Colonic mucosa (tissue), 4 donors: ENCODE measurements at regions not wholly inside any gene's neighbourhood (a gene's known extent, or its start where the extent isn't known, plus 50 kb on each side); places are given as distances from the start of the nearest gene placed in this dataset.

ENCODE experiments used
- DNase-seq: peaks from one replicate; pipeline ENCODE4 v3.0.0-alpha.2; 2020
- H3K27ac ChIP-seq: fragments of 200-600 bp; one replicate; pipeline ENCODE4 v1.8.0; 2021
- H3K27me3 ChIP-seq: fragments of 200-600 bp; one replicate; pipeline ENCODE4 v1.8.0; 2021
- H3K36me3 ChIP-seq: fragments of 200-600 bp; one replicate; pipeline ENCODE4 v1.8.0; 2021
- H3K4me1 ChIP-seq: fragments of 200-600 bp; one replicate; pipeline ENCODE4 v1.8.0; 2021; ENCODE audit warnings: mild to moderate bottlenecking
- H3K4me3 ChIP-seq: fragments of 200-600 bp; one replicate; pipeline ENCODE4 v1.8.0; 2021
- H3K9ac ChIP-seq, 2 donors: one replicate each; pipeline ENCODE4 v1.7.0; 2013; ENCODE audit warnings: control low read depth in 2 of 2, low read depth in 2 of 2, low read length in 2 of 2
- H3K9me3 ChIP-seq: fragments of 200-600 bp; one replicate; pipeline ENCODE4 v1.8.0; 2021
- intact Hi-C: fragments of 100-400 bp; cut with DNase I; formaldehyde crosslinking; loops from one replicate; pipeline ENCODE4 v1.14.1; 2022
- TF ChIP-seq, protein P1 (sequence below): fragments of 200-600 bp; IDR thresholded peaks from one replicate; pipeline ENCODE4 v1.8.0; 2022; ENCODE audit warnings: antibody characterized with exemption, mild to moderate bottlenecking
- donor health status: healthy.
- donor health status: DM: no; HTN: no; CAD: no.
- donor health status: DM: no; HTN: no; CAD: no.

- TF ChIP-seq, protein P1, sequence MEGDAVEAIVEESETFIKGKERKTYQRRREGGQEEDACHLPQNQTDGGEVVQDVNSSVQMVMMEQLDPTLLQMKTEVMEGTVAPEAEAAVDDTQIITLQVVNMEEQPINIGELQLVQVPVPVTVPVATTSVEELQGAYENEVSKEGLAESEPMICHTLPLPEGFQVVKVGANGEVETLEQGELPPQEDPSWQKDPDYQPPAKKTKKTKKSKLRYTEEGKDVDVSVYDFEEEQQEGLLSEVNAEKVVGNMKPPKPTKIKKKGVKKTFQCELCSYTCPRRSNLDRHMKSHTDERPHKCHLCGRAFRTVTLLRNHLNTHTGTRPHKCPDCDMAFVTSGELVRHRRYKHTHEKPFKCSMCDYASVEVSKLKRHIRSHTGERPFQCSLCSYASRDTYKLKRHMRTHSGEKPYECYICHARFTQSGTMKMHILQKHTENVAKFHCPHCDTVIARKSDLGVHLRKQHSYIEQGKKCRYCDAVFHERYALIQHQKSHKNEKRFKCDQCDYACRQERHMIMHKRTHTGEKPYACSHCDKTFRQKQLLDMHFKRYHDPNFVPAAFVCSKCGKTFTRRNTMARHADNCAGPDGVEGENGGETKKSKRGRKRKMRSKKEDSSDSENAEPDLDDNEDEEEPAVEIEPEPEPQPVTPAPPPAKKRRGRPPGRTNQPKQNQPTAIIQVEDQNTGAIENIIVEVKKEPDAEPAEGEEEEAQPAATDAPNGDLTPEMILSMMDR = no peak
- no peak overlapping the region for H3K4me3 ChIP-seq
- no peaks in the 10 kb centered on the region for H3K9me3 ChIP-seq
- no peak for DNase-seq
- intact Hi-C loops = no loop called here
- H3K9ac ChIP-seq = no peak overlapping the region
- no peak overlapping the region for H3K27ac ChIP-seq
- no peaks in the 10 kb centered on the region for H3K4me1 ChIP-seq
- no peaks in the 10 kb centered on the region for H3K27me3 ChIP-seq
- H3K36me3 ChIP-seq = no peaks in the 10 kb centered on the region
Measured at GRCh38 chr6:140360651-140361050, 986.2 kb upstream of the CITED2 start.

- TF ChIP-seq, protein P1 = no peak
- no peak overlapping the region for H3K27ac ChIP-seq
- no peaks in the 10 kb centered on the region for H3K27me3 ChIP-seq
- no peaks in the 10 kb centered on the region for H3K36me3 ChIP-seq
- no peaks in the 10 kb centered on the region for H3K4me1 ChIP-seq
- no peak overlapping the region for H3K4me3 ChIP-seq
- H3K9ac ChIP-seq = no peak overlapping the region
- no peak for DNase-seq
- no peaks in the 10 kb centered on the region for H3K9me3 ChIP-seq
- intact Hi-C loops = no loop called here
Measured at GRCh38 chr6:140355476-140355875, 981.0 kb upstream of the CITED2 start.

DNA sequence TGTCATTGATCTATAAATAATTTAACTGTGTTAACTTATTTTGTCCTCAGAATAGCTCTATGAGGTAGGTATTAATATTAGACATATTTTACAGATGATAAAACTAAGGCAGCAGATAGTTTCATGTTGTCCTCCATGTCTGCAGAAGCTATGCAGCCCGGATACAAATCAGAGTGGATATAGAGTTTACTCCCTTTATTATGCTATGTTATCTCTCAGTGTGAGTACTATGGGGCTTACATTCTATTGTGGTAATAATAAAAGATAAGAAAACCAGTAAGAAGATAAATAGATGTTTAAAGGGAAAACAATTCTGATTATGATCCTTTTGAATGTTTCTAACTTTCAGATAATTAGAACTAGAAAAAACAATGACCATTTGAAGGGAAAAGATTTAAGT, 979.8 kb upstream of the CITED2 start:
- H3K27ac ChIP-seq = no peak overlapping the region
- intact Hi-C loops = no loop called here

DNA sequence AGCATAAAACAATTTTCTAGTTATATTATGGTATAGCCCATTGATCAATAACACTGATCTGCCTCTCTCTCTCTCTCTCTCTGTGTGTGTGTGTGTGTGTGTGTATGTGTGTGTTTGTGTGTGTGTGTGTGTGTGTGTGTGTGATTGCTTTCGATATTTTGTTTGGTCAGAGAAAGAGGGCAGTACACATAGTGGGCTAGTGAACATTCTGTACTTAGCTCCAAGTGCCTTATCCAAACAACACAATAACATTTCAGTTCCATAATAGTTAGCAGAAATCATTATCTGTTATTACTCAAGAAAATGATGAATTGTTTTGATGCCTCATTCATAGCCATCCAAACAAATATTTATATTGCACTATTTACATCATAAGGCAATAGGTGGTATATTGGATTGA, 979.1 kb upstream of the CITED2 start:
- intact Hi-C loops = no loop called here
- no peaks in the 10 kb centered on the region for H3K9me3 ChIP-seq
- no peaks in the 10 kb centered on the region for H3K27me3 ChIP-seq
- H3K4me3 ChIP-seq = no peak overlapping the region
- no peaks in the 10 kb centered on the region for H3K36me3 ChIP-seq
- no peak for DNase-seq
- TF ChIP-seq, protein P1 = no peak
- H3K9ac ChIP-seq = no peak overlapping the region
- no peak overlapping the region for H3K27ac ChIP-seq
- no peaks in the 10 kb centered on the region for H3K4me1 ChIP-seq

More for the DNA sequence above, 979.8 kb upstream of the CITED2 start:
- DNase-seq = no peak
- Histone ChIP-seq H3K27me3 (no peaks in the 10 kb centered on the region), H3K36me3 (no peaks in the 10 kb centered on the region), H3K4me3 (no peak overlapping the region), H3K4me1 (no peaks in the 10 kb centered on the region), H3K9ac (no peak overlapping the region), H3K9me3 (no peaks in the 10 kb centered on the region)
- TF ChIP-seq, protein P1 = no peak

DNA sequence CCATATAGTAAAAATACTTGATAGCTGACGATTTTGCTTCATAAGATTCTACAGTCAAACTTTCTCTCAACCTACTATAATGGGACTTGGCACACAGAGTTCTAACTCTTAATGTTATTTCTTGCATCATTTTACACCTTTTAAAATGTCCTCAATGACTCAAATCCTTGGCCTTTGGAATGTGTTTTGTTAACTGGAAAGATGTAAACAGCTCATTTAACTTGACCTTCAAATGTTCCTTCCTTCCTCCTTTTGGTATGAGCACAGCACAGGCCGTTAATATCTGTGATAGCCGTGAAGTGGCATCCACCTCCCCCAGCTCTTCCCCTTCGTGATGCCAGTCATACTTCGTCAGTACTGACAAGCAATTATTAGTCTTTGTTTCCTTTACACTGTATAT, 972.0 kb upstream of the CITED2 start:
- Histone ChIP-seq H3K9ac (no peak overlapping the region), H3K4me3 (no peak overlapping the region), H3K27me3 (no peaks in the 10 kb centered on the region), H3K4me1 (no peaks in the 10 kb centered on the region), H3K27ac (no peak overlapping the region), H3K36me3 (no peaks in the 10 kb centered on the region), H3K9me3 (no peaks in the 10 kb centered on the region)
- intact Hi-C loops = no loop called here
- DNase-seq = no peak
- TF ChIP-seq, protein P1 = no peak

DNA sequence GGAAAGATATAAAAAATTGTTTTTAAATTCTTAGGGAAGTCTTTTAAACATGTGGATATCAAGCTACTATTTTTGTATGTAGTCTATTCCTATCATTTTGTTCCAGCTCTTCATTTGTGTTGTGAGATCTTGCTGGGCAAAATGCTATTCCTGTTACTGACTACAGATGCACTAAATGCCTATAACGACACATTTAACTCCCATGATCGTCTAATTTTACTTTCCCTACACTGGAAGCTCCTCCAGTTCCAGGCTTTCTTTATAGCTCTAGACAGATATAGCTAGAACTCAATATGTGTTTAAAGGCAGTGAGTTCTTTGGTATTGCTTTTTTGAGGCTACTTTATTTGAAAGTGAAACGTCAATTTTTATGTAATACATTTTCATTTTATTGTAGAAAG, 971.5 kb upstream of the CITED2 start:
- DNase-seq = no peak
- Histone ChIP-seq H3K9ac (no peak overlapping the region), H3K27me3 (no peaks in the 10 kb centered on the region), H3K27ac (no peak overlapping the region), H3K9me3 (no peaks in the 10 kb centered on the region), H3K36me3 (no peaks in the 10 kb centered on the region), H3K4me1 (no peaks in the 10 kb centered on the region), H3K4me3 (no peak overlapping the region)
- intact Hi-C loops = no loop called here
- TF ChIP-seq, protein P1 = no peak
